Stimulated activated CD8-positive, alpha-beta memory T cell treated with anti-CD3 and anti-CD28 coated beads, Interleukin-12 subunit alpha, Interleukin-12 subunit beta, amount 100 ng/mL, for 24 hours (primary cell): ENCODE measurements at regions not wholly inside any gene's neighbourhood (a gene's known extent, or its start where the extent isn't known, plus 50 kb on each side); places are given as distances from the start of the nearest gene placed in this dataset.
A peak's percentile ranks its signal among the peaks of the same experiment; 100 is the strongest.

Source experiments
- DNase-seq: peaks from one replicate; pipeline ENCODE4 v3.0.0-alpha.2; 2020; ENCODE audit errors: extremely low read depth

GRCh38 chr9:38227656-38228055 is 158.6 kb upstream of the SHB start:
- DNase-seq, result no peak

GRCh38 chr9:38227061-38227540 is 158.1 kb upstream of the SHB start:
- peak; percentile 33 for DNase-seq

GRCh38 chr9:38226491-38226951 is 157.5 kb upstream of the SHB start:
- DNase-seq, result no peak

- no peak for DNase-seq
These were observed 155.9 kb upstream of the SHB start for GRCh38 chr9:38224941-38225340.

- no peak for DNase-seq
These were observed 147.5 kb upstream of the SHB start for GRCh38 chr9:38216572-38216971.

- DNase-seq, result no peak
These were observed 146.4 kb upstream of the SHB start for GRCh38 chr9:38215465-38215864.

GRCh38 chr9:38214432-38214831 is 145.4 kb upstream of the SHB start:
- no peak for DNase-seq

GRCh38 chr9:38213631-38214299 is 144.7 kb upstream of the SHB start:
- DNase-seq, result no peak

- no peak for DNase-seq
These were observed 143.0 kb upstream of the SHB start for GRCh38 chr9:38212016-38212415.

- no peak for DNase-seq
These were observed 142.0 kb upstream of the SHB start for GRCh38 chr9:38211002-38211401.

- no peak for DNase-seq
These were observed 139.3 kb upstream of the SHB start for GRCh38 chr9:38208206-38208901.

- DNase-seq, result no peak
These were observed 138.3 kb upstream of the SHB start for GRCh38 chr9:38207247-38207778.

- no peak for DNase-seq
These were observed 136.3 kb upstream of the SHB start for GRCh38 chr9:38205279-38205678.

GRCh38 chr9:38202336-38202938 is 133.4 kb upstream of the SHB start:
- DNase-seq, result no peak

GRCh38 chr9:38201844-38202243 is 132.8 kb upstream of the SHB start:
- no peak for DNase-seq

GRCh38 chr9:38200431-38200830 is 131.4 kb upstream of the SHB start:
- no peak for DNase-seq

- no peak for DNase-seq
These were observed 129.1 kb upstream of the SHB start for GRCh38 chr9:38198140-38198539.

- no peak for DNase-seq
These were observed 127.7 kb upstream of the SHB start for GRCh38 chr9:38196714-38197113.

GRCh38 chr9:38195737-38196161 is 126.7 kb upstream of the SHB start:
- no peak for DNase-seq

- no peak for DNase-seq
These were observed 125.8 kb upstream of the SHB start for GRCh38 chr9:38194870-38195269.

- no peak for DNase-seq
These were observed 123.8 kb upstream of the SHB start for GRCh38 chr9:38192731-38193265.

- no peak for DNase-seq
These were observed 117.5 kb upstream of the SHB start for GRCh38 chr9:38186404-38187115.
